WI38 (cell line): ENCODE measurements at regions not wholly inside any gene's neighbourhood (a gene's known extent, or its start where the extent isn't known, plus 50 kb on each side); places are given as distances from the start of the nearest gene placed in this dataset.

ENCODE experiments used
- H3K4me3 ChIP-seq: 2 replicates; pipeline ENCODE4 v1.5.1; 2011; ENCODE audit warnings: low read depth, mild to moderate bottlenecking, control low read depth, low read length
- TF ChIP-seq, protein P1 (sequence below): IDR thresholded peaks from 2 replicates; pipeline ENCODE4 v1.5.1; 2012; ENCODE audit warnings: low read depth, mild to moderate bottlenecking, control low read depth, low read length

DNA sequence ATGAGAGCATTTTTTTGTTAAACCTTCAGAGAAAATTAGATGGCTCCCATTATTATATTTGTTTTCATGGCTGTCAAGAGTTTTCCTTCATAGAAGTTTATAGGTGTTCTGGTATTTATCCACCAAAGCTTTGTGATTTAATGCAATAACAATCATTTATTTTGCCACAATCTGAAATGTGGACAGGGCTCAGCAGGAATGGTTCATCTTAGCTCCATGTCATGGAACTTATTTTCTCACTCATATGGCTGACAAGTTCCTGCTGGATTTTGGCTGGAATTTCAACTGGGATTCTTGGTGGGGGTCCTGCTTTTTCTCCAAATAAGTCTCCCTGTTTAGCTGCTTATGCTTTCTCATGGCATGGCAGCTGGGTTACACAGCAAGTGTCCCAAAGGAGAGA lies 876.7 kb downstream of the QKI start:
- no peak overlapping the region for H3K4me3 ChIP-seq
- TF ChIP-seq, protein P1, sequence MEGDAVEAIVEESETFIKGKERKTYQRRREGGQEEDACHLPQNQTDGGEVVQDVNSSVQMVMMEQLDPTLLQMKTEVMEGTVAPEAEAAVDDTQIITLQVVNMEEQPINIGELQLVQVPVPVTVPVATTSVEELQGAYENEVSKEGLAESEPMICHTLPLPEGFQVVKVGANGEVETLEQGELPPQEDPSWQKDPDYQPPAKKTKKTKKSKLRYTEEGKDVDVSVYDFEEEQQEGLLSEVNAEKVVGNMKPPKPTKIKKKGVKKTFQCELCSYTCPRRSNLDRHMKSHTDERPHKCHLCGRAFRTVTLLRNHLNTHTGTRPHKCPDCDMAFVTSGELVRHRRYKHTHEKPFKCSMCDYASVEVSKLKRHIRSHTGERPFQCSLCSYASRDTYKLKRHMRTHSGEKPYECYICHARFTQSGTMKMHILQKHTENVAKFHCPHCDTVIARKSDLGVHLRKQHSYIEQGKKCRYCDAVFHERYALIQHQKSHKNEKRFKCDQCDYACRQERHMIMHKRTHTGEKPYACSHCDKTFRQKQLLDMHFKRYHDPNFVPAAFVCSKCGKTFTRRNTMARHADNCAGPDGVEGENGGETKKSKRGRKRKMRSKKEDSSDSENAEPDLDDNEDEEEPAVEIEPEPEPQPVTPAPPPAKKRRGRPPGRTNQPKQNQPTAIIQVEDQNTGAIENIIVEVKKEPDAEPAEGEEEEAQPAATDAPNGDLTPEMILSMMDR = no peak

DNA sequence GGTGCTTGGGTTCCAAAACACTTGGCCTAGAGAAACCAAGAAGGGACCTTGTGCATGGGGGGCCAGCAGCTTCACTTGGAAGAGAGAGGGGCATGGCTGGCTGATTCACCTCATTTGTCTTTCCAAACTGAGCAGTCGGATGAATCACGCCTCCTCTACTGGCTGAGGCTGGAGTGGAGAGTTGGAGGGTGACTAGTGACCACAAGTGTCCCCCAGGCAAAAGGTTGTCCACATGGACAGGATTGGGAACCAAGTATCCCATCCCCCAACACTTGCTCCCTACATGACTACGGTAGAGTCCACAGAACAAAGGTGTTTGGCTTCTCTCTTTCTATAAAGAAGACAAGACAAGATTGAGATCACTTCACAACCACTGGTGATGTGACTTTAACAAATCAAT lies 875.6 kb downstream of the QKI start:
- H3K4me3 ChIP-seq = no peak overlapping the region
- TF ChIP-seq, protein P1 = no peak

DNA sequence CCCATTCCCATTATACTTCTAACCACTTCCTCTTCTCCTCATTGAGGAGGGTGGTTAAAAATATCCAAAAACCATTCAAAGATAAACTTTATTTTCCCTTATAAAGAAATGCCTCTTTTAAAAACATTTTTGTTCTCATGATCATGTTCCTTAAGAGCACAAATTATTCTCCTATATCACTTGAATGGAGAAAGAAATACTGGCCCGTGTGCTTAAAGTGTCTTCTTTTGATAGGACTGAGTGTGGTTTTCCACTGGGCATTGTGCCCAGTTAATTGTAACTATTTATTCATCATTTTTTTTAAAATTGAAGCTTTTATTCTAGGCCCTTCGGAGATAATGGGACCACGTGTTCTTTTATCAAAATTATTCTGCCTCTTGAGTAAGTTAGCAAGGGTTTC lies 871.5 kb downstream of the QKI start:
- no peak overlapping the region for H3K4me3 ChIP-seq
- TF ChIP-seq, protein P1 = no peak

DNA sequence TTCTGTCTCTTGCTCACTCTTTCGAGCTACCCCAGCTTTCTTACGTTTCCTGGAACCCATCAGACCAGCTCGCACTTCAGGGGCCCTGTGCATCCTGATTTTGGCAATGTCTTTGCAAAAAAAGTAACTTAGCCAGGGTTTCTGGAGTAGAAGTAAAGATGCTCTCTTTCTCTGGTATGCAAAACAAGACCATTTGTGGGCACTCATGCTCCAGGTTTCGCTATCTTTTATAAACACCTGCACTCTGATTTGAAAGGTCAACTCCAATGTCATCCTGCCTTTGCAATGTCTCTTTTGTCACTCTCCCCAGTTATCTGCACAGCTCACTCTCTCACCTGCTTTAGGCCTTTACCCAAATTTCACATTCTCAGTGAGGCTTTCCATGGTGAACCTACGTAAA lies 869.1 kb downstream of the QKI start:
- no peak overlapping the region for H3K4me3 ChIP-seq
- TF ChIP-seq, protein P1 = no peak

DNA sequence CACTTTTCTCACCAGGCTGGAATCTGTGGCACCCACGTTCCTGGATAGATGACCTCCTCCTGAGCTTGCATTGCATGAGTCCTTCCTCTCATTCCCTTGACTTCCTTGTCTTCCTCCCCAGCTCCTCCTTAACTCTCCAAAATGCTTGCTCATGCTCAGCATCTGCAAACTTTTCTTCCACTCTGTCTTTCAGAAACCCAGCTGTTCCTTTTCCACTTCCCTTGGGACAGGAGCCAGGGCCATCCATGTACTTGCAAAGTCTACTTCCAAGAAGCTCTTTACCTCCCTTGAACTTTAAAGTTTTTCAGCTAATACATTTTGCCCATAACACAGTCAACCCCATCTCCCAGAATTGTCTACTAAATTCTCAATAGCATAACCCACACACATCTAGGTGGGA lies 861.7 kb downstream of the QKI start:
- TF ChIP-seq, protein P1 = no peak

DNA sequence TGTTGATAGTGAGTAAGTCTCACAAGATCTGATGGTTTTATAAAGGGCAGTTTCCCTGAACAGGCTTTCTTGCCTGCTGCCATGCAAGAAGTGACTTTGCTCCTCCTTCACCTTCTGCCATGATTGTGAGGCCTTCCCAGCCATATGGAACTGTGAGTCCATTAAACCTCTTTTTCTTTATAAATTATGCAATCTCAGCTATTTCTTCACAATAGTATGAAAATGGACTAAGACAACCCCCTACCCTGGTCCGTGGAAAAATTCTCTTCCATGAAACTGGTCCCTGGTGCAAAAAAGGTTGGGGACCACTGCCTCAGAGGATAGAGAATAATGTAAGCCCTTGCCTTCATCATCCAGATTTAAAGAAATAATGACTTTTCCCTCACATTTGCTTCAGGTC lies 861.3 kb downstream of the QKI start:
- TF ChIP-seq, protein P1 = no peak
- no peak overlapping the region for H3K4me3 ChIP-seq

More for the DNA sequence above, 861.7 kb downstream of the QKI start:
- no peak overlapping the region for H3K4me3 ChIP-seq

DNA sequence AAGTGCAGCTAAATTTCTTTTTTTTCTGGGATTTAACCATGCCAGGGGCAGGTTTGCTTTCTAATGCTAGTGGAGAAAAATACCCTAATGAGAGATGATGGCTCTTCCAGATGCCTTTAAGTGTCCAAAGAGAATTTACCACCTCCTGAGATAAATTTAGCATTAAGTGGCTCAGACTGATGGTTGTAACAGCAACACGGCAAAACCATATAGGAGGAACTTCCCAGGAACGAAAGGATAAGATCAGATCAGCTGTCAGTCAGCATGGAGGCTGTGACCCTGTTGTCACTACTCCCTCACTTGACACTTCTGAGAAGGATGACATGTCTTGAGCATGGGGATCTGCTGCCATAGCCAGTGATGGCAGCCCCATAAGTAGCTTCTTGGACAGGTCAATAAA lies 860.0 kb downstream of the QKI start:
- TF ChIP-seq, protein P1 = no peak
- no peak overlapping the region for H3K4me3 ChIP-seq
